HG03159 (cell line): ENCODE measurements at regions not wholly inside any gene's neighbourhood (a gene's known extent, or its start where the extent isn't known, plus 50 kb on each side); places are given as distances from the start of the nearest gene placed in this dataset.

Source experiments
- ATAC-seq: cut with Tn5 transposase; IDR thresholded peaks from one replicate; pipeline ENCODE4 v1.9.1; 2021; ENCODE audit warnings: mild to moderate bottlenecking, moderate library complexity; ENCODE audit not compliant: unreplicated experiment

DNA sequence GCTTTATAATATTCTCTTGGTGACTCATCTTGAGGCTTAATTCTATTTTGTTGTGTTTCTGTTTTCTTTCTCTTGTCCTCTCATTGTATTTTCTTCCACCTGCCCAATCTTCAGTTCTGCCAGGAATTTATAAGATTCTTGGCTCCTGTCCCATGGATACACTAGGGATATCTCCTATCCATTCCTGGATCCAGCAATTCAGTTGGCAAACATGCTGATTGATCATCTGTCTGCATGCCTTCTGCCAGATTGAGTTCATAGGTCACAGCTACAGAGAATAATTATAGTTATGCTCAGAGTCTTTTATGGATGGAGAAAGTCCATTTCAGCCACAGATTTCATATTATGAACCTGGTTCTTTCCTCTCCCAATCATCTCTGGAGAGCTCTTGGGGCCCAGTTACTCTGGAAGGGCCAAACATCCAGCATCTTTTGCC, 140.4 kb upstream of the MAGI2 start:
- no peak for ATAC-seq

DNA sequence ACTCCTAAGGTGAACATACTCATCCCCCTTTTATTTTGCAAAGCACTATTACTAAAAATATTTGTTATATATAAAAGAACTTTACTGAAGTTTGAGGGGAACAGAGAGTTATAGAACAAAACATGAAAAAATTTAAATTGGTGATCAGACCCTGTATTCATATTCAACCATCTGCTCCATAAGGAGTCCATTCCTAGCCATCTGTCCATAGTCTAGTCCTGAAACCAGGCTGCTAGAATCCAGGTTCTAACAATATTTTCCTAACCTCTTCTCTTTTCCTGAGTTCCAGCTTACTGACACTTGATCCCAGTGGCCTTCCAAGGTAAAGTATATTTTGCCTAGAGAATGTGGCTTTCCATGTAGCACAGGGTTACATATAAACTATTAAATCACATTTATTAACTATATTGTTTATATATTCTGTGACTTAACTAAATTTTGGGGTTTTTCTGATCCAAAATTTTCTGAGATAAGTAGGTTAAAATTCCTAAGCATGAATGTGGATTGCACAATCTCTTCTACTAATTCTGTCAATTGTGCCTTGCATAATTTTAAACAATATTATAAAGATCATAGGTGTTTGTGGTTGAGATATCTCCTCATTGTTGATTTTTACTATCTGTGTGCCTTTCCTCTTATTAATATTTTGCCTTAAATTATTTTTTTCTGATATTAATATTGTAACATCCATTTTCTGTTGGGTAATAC, 137.6 kb upstream of the MAGI2 start:
- no peak for ATAC-seq

DNA sequence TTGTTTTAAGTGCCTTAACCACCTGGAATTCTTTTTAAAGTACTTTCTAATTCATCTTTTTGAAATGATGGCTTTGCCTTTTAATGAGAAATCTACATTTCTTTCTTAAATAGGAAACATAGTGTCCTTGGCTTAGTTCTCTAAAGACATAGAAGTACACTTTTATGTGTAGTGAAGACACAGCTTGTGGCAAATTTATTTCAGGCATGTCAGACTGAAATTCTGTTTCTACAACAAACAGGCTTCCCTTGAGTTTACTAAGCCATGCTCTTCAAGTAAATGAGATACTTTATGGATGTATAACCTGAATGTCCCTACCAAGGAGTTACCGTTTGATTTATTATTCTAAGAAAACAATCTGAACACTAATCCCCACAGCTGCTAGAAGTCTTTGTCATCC, 136.9 kb upstream of the MAGI2 start:
- no peak for ATAC-seq

DNA sequence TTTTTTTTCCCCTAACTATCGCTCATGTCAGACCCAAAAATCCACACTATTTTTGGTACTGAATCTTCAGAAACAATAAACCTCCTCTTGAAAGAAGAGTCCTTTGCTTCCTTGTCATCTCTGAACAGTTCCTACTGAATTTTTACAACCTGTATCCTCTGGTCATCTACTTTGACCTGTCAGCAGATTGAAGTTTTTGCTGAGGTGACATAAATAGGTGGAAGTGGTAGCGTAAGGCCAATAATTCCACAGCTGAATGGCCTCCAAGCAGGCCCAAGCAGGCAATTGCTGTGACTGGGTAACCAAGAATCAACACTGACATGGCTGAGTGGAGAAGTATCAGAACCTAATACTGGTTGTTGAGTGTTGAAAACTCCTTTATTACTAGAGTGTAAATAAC, 117.4 kb upstream of the MAGI2 start:
- ATAC-seq = no peak

DNA sequence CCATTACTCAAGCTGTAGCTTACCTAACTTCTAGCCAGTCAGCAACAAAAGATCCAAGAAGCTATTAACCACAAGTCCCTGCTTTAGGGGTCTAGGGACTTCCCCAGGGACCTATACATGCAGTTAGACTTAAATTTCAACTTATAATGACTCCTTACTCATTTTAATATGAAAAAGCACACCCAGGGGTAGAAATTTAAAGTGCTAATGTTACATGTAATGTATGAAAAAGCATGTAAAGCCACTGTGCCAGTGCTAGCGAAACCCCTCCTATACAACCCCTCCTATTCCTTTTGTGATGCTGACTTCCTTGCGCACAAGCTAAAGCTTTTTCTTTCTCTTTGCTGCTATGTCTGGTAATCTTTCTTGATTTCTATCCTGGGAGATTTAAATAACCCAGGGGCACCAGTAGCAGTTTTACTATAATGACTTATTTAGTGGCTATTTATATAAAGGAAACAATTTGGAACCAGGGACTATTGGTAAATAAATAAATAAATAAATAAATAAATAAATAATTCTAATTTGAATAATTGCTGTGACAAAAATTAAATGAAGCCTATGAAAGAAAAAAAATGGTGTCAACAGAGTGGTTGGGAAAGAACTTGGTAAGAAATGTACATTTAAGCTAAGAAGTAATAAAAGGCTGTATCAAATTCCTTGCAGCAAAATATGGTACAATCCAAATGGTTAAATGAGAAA, 110.5 kb upstream of the MAGI2 start:
- ATAC-seq = no peak

DNA sequence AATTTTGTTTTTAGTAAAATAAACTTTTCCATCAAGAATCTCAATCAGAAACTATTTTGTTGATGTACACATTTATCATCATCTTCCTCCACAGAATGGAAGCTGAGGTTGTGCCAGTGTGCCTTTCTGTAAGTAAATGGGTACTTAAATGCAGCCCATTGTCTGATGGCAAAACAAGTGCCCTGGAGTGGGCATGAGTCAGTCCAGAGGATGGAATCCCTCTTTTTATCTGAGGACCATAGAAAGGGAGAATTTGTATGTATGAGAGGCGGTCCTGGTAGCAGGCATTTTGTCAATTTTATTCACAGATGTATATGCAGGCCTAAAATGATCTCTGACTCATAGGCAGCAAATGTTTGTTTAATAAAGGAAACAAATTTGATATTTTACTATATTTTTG, 102.1 kb upstream of the MAGI2 start:
- no peak for ATAC-seq

DNA sequence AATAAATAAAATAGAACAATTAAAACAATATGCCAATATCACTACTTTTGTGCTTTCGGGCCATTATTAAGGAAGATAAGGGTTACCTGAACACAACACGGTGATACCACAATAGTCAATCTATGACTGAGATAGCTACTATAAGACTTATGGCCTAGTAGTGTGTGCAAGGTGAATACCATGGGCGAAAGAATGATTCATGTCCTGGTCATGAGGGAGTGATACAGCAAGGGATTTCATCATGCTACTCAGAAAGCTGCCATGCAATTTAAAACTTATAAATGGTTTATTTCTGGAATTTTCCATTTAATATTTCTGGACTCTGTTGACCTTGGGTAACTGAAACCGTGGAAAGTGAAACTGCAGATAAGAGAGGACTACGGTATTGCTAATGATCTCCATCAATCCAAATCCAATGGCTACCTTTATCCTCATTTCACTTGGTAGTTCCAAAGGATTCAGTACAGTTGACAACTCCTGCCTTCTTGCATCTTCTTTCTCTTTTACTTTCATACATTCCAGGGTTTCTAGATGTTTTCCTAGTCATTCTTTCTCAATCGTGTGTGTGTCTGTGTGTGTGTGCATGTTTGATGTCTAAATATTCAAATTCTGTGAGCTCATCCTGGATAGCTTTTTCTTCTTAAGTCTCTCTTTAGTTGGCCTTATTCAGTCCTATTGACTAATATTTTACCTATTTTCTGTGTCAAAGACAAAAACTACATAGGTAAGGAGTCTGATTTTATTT, 100.5 kb upstream of the MAGI2 start:
- no peak for ATAC-seq

DNA sequence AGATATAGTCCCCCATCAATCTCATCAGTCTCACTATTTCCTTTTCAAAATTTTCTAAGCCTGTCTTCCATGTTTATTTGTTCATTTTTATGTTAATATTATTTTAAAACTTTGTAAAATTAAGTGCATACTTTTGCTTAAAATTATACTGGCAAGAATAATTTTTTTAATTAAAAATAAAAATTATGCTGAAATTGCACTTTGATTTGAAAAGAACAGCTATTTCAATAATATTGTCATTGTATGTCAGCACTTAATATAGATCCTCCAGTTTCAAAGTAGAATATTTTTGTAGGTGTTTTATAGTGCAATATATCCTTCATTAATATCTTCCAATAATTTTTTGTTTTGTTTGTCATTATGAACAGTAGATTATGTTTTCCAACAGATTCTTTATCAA, 99.0 kb upstream of the MAGI2 start:
- no peak for ATAC-seq

DNA sequence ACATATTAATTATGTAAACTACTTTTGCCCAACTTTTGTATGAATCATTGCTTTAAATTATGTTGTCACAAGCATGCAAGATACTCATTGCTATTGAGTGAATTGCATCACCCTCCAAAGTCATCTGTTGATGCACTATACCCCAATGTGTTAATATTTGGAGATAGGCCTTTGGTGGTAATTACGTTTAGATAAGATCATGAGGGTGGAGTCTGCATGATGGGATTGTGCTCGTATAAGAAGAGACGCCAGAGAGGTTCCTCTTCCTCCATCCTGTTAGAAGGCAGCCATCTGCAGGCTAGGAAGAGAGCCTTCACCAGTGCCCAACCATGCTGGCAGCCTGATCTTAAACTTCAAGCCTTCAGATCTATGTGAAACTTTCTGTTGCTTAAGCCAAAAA, 95.3 kb upstream of the MAGI2 start:
- no peak for ATAC-seq

DNA sequence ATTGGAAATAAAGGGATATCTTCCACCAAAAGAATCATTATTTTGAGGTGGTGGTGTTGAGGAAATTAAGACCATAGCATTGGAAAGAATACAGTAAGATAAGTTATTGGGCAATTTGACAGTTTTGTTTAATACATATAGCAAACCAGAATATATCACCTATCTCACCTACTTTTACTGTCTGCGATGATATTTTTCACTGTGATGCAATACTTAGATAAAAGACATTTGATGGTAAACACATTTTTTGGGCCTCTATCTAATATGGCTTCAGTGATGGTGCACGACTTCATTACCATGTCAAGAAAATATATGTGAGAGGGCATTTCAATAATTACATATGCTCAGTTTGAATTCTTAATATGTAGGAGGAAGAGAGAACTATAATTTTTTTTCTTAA, 93.7 kb upstream of the MAGI2 start:
- ATAC-seq = no peak

DNA sequence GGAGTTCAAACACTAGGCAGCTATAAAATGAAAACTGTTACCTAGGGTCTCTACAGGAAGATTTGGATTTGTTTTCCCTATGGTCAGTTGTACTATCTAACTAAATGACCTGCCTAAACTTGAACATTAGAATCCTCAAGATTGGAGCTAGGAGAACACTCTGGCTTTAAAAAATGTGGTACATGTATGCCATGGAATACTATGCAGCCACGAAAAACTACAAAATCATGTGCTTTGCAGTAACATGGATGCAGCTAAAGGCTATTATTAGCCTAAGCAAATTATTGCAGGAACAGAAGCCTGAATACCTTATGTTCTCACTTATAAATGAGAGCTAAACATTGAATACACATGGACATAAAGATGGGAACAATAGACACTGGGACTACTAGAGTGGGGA, 87.1 kb upstream of the MAGI2 start:
- ATAC-seq = no peak

DNA sequence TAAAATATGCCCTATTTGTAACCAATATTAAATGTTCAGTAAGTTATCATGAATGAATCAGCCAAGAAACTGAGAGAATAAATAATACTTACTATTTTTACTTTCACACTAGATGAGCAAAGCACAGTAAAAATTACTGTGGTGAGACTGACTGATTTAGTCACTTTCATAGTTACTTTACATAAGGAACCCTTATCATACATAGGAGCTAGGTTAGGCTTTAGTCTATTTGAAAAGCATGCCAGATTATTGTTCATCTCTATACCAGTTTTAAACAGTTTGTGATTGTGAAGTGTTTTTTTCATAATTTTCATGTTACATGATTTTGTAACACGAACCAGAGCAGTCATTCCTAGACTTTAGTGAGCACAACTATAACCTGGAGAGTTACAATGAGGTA, 80.7 kb upstream of the MAGI2 start:
- no peak for ATAC-seq

DNA sequence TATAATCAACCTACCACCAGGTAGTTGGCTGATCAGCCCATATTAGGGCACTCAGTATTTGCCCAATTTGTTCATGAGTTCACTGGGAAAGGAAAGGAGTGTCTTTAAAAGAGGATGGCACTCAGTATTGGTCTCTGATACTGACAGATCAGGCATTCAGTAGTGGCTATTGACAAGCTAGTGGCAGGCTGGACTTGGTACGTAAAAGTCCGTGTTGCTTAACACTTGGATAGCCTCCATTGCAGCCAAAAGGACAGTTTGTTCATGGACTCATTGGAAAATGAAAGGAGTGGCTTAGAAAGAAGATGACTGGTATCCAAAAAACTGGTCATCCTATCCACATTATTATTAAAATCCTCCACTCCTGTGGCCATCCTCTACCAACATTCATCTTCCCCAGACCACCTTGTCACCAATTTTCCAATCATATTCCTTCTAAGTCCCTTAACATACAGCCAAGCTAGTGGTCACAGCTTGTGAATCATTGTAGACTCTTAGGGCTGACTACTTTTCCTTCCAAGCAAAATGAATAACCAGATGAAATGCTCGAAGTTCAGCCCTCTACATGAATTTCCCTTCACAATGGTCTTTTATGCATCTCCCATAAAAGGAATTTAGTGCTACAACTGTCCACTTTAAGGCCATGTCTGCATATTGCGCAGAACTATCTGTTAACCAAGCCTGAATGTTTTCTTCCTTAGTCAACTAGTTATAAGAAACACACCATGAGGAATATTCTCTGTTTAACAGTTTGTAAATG, 78.6 kb upstream of the MAGI2 start:
- no peak for ATAC-seq

DNA sequence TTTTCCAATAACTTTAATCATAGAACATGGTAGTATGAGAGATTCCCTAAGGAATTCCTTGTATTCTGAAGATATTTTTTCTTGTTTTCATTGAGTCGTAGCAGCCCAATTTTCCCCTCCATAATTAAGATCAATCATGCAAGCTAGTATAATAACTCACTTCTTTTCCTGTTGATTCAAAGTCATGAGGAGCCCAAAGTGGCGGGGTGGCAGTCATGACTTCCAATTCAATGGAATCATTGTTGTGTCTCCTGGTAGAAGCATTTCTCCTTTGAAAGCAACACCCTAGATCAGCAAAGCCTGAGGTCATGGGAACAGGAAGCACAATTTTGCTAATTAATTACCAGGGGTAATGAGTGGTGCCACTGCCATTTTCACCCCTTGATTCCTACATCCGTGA, 77.6 kb upstream of the MAGI2 start:
- no peak for ATAC-seq

DNA sequence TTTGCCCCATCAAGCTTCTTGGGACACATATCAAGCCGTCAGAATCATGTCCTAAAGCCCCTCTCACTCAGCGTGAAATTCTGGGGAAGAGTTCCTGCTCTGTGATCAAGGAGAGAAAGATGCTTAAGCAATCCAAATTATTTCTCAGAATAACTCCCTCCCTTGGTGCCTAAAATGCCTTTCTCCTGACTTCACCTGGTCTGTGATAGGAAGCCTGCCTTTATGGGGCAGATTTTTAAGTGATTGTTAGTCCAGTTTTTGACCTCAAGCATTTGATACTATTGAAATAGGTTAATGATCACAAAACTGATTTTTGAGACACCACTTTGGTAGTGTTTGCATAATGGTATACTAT, 76.4 kb upstream of the MAGI2 start:
- ATAC-seq = no peak

DNA sequence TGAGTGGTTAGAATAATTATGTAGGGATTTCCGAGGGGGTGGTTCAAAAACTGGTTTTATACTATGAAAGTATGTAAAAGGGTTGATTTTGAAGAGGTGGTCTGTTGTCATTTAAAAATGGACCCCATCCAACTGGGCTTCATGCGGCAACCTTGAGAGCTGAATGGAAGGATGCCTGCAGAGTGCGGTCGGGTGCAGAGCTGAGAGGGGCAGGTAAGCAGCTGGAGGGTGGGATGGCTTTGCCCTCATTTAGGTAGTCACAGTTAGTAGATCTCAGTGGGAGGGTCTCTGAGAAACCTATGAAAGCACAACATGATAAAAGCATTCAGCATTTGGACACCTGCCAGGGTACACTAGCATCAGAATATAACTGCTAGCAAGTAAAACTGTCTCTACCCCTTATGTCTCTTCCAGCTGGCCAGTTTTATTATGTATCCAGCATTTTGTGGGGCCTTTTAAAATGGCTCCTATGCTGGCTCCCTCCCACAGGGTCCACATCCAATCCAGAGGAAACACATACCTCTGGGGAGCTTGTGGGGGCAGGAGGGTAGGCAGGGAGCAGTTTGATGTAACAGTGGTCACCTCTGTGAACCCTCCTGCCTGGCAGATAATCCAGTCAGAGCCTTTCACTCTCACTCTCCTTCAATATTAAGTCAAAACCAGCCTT, 75.9 kb upstream of the MAGI2 start:
- no peak for ATAC-seq

DNA sequence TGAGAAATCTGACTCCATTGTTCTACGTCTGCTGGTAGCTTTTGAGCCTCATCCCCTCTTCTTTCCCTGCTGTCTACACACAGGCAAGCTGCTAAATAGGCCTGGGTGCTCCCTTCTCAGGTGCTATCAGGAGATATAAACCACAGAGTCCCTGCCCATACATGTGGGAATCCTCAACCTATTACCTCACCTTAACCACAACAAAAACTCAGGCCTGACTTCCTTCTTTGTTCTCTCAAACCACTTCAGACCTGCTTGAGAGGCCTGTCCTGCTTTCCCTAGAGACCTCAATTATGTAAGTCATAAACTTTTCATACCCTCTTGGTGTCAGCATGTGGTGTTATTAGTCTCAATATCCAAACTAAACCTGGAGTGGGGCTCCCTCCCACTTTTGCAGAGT, 75.0 kb upstream of the MAGI2 start:
- ATAC-seq = no peak

DNA sequence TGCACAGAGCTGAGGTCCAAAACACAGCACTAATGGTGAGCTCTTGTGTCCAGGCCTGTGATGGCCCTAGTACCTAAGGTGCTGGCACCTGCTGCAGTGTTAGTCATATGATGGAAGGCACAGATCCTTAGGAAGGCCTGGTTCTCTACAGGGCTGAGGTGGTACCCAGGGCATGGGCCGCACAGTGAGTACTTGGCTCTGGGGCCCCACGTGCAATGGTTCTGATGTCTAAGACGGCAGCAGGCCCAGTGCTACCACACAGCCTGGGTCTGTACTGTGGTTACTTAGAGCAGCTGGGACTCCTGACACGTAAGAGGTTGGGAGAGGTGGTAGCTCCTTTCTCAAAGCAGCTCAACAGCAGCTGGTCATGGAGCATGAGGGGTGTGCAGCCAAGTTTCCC, 70.6 kb upstream of the MAGI2 start:
- no peak for ATAC-seq

DNA sequence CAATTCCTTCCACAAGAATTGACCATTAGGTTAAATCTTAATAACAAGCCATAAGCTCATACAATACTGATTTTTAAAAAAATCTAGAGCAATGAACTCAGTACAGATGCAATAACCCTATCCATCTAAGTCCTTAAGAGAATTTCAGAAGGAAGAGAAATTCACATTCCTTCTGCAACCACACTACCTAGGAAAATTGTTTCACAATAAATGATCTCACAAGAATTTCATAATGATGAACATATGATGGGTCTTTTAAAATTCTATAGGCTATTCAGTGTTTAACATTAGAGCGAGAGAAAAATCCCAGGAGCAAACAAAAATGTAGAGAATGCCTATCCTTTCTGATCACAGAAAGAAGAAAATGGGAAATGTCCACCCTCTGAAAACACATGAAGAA, 70.0 kb upstream of the MAGI2 start:
- no peak for ATAC-seq

DNA sequence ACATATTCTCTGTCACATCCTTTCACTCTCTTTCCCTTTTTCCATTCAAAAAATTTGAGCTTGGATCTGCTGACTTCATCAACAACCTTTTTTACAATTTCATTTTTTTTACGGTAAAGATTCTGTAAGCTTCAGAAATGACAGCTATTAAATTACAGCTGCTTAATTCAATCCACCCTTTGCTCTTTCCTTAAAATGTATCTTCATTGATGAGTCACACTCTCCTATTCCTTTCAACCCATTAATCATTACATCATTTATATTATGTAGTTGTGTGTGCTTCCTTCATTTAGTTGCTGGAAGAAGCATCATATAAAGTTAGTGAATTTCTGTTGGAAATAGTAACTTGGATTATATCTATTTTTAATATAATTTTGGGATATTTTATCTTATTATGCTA, 67.1 kb upstream of the MAGI2 start:
- ATAC-seq = no peak

DNA sequence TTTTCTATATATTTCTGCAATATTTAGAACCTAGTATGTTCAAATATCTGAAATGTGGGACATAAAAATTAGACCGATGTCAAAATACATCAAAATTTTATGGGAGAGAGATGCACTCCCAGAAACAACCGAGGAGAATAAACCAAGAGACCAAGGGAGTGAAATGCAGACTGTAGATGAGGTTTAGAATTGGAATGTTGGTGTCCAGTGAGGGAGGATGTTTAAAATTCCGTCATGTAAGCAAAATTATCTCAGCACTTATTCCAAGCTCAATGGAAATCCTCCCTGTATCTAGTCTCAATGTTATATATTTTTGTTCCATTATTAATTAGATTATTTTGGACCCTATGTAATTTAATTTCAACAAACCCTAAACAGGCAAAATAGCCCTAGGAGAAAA, 61.9 kb upstream of the MAGI2 start:
- no peak for ATAC-seq
